PC-3 (cell line): ENCODE measurements at regions not wholly inside any gene's neighbourhood (a gene's known extent, or its start where the extent isn't known, plus 50 kb on each side); places are given as distances from the start of the nearest gene placed in this dataset.

ENCODE experiments used
- ATAC-seq: fragments of 200-7000 bp; cut with Tn5 transposase; 2 replicates; pipeline ENCODE4 v1.9.1; 2020; ENCODE audit warnings: mild to moderate bottlenecking, moderate library complexity
- BruUV-seq: library from RNA; stranded (reverse); fragments of 400-500 nt; replicated peaks from 2 replicates; lab custom pipeline; 2021; lab: Mats Ljungman, UMichigan
- CTCF ChIA-PET: fragments of 300-600 bp; sonication (Branson Sonifier 250); formaldehyde crosslinking; loops from one replicate; lab custom pipeline; 2022; ENCODE audit warnings: antibody characterized with exemption; lab: Charles Lee
- POLR2A ChIA-PET: fragments of 300-600 bp; sonication (Branson Sonifier 250); formaldehyde crosslinking; loops from one replicate; lab custom pipeline; 2022; ENCODE audit warnings: antibody characterized with exemption; ENCODE audit not compliant: unreplicated experiment; lab: Charles Lee
- DNase-seq: peaks from one replicate; pipeline ENCODE4 v3.0.0-alpha.2; 2015
- H2AFZ ChIP-seq: fragments of 300-600 bp; sonication (generic); 2 replicates; pipeline ENCODE4 v1.6.0; 2016; ENCODE audit warnings: antibody characterized with exemption, low read length
- H3F3A ChIP-seq: fragments of 300-600 bp; sonication (generic); one replicate; pipeline ENCODE4 v1.6.0; 2017; ENCODE audit warnings: antibody characterized with exemption, low read length, control low read depth, mild to moderate bottlenecking; ENCODE audit not compliant: unreplicated experiment
- H3K27ac ChIP-seq: fragments of 300-600 bp; sonication (generic); 2 replicates; pipeline ENCODE4 v1.5.1; 2016; ENCODE audit warnings: mild to moderate bottlenecking, low read length
- H3K27me3 ChIP-seq: fragments of 300-600 bp; sonication (generic); 2 replicates; pipeline ENCODE4 v1.6.1; 2016; ENCODE audit warnings: low read length, mixed read lengths
- H3K36me3 ChIP-seq: fragments of 300-600 bp; sonication (generic); 2 replicates; pipeline ENCODE4 v1.6.1; 2016; ENCODE audit warnings: low read depth, mixed run types, low read length, mixed read lengths
- H3K4me1 ChIP-seq: fragments of 300-600 bp; sonication (generic); 2 replicates; pipeline ENCODE4 v1.5.1; 2016; ENCODE audit warnings: low read length; ENCODE audit not compliant: insufficient read depth
- H3K4me2 ChIP-seq: fragments of 300-600 bp; sonication (generic); 2 replicates; pipeline ENCODE4 v1.6.0; 2016; ENCODE audit warnings: low read length
- H3K4me3 ChIP-seq: fragments of 300-600 bp; sonication (generic); 2 replicates; pipeline ENCODE4 v1.5.1; 2016; ENCODE audit warnings: mild to moderate bottlenecking, low read length, mixed read lengths
- H3K79me2 ChIP-seq: fragments of 300-600 bp; sonication (generic); 2 replicates; pipeline ENCODE4 v1.6.1; 2017; ENCODE audit warnings: low read length, mixed read lengths
- H3K9ac ChIP-seq: fragments of 300-600 bp; sonication (generic); 2 replicates; pipeline ENCODE4 v1.6.0; 2016; ENCODE audit warnings: mild to moderate bottlenecking, low read length
- H3K9me2 ChIP-seq: fragments of 300-600 bp; sonication (generic); replicated peaks from 2 replicates; pipeline ENCODE4 v1.6.1; 2016; ENCODE audit warnings: mixed run types, low read length, mixed read lengths
- H3K9me3 ChIP-seq: fragments of 300-600 bp; sonication (generic); 2 replicates; pipeline ENCODE4 v1.6.1; 2016; ENCODE audit warnings: low read length, mixed read lengths
- H4K20me1 ChIP-seq: fragments of 300-600 bp; sonication (generic); 2 replicates; pipeline ENCODE4 v1.6.1; 2016; ENCODE audit warnings: low read length, mixed read lengths
- CTCF ChIP-seq: fragments of 300-600 bp; sonication (generic); conservative IDR thresholded peaks from 2 replicates; pipeline ENCODE4 v1.5.1; 2017; ENCODE audit warnings: antibody characterized with exemption, low read depth, mild to moderate bottlenecking, low read length
- EZH2 ChIP-seq: fragments of 300-600 bp; sonication (generic); IDR thresholded peaks from one replicate; pipeline ENCODE4 v1.6.1; 2017; ENCODE audit warnings: antibody characterized with exemption, mild to moderate bottlenecking, low read length; ENCODE audit not compliant: unreplicated experiment
- EZH2phosphoT487 ChIP-seq: fragments of 300-600 bp; sonication (generic); IDR thresholded peaks from 2 replicates; pipeline ENCODE4 v1.6.1; 2018; ENCODE audit warnings: mild to moderate bottlenecking, antibody characterized with exemption, low read length, borderline replicate concordance
- intact Hi-C: fragments of 100-400 bp; cut with micrococcal nuclease; formaldehyde crosslinking; loops from 2 replicates; pipeline ENCODE4 v1.9.0; 2023

GRCh38 chr1:191993549-191993948 is 164.7 kb upstream of the RGS18 start:
- POLR2A ChIA-PET = no interaction called here
- H3K9me3 ChIP-seq = no peaks in the 10 kb centered on the region
- no peaks in the 10 kb centered on the region for H3K27me3 ChIP-seq
- H3K79me2 ChIP-seq = no peaks in the 10 kb centered on the region
- H3K4me3 ChIP-seq = no peak overlapping the region
- H3K9me2 ChIP-seq = no peaks in the 10 kb centered on the region
- intact Hi-C loops = loop anchor here (1.0 kb wide), 2 partner anchors 318 to 450 kb away; no protein-coding TSS in a partner anchor
- no peak overlapping the region for H3K4me2 ChIP-seq
- DNase-seq = peak; percentile 36
- H3K27ac ChIP-seq = no peak overlapping the region
- no peaks in the 10 kb centered on the region for H4K20me1 ChIP-seq
- no peaks in the 10 kb centered on the region for H3K36me3 ChIP-seq
- CTCF ChIA-PET = interaction anchor here (0.5 kb wide), 1 partner anchor 105 kb away, joined by 3 read pairs; no protein-coding TSS in a partner anchor
- H2AFZ ChIP-seq = no peak overlapping the region
- no TSS peak for BruUV-seq
- H3K9ac ChIP-seq = no peak overlapping the region
- H3F3A ChIP-seq = no peaks in the 10 kb centered on the region
- TF ChIP-seq EZH2phosphoT487 (no peak), CTCF (peak; percentile 50), EZH2 (no peak)
- no peaks in the 10 kb centered on the region for H3K4me1 ChIP-seq
- peak; percentile 59 for ATAC-seq

- Histone ChIP-seq H3K9ac (no peak overlapping the region), H3K9me3 (no peaks in the 10 kb centered on the region), H4K20me1 (no peaks in the 10 kb centered on the region), H3F3A (no peaks in the 10 kb centered on the region), H3K36me3 (no peaks in the 10 kb centered on the region), H3K4me1 (no peaks in the 10 kb centered on the region), H3K27me3 (no peaks in the 10 kb centered on the region), H2AFZ (no peak overlapping the region), H3K79me2 (no peaks in the 10 kb centered on the region), H3K4me3 (no peak overlapping the region), H3K27ac (no peak overlapping the region), H3K4me2 (no peak overlapping the region), H3K9me2 (no peaks in the 10 kb centered on the region)
- TF ChIP-seq EZH2phosphoT487 (no peak), EZH2 (no peak), CTCF (no peak)
- no TSS peak for BruUV-seq
- ChIA-PET CTCF (no interaction called here), POLR2A (no interaction called here)
- ATAC-seq (no peak), DNase-seq (no peak)
- intact Hi-C loops = no loop called here
Observed at GRCh38 chr1:192002063-192002462, 156.2 kb upstream of the RGS18 start.

- H2AFZ ChIP-seq = no peak overlapping the region
- BruUV-seq = no TSS peak
- POLR2A ChIA-PET = no interaction called here
Observed at GRCh38 chr1:192003295-192004077, 154.8 kb upstream of the RGS18 start.

More at GRCh38 chr1:192003295-192004077, 154.8 kb upstream of the RGS18 start:
- no peak for ATAC-seq
- Histone ChIP-seq H3K4me3 (no peak overlapping the region), H3K9me2 (no peaks in the 10 kb centered on the region), H4K20me1 (no peaks in the 10 kb centered on the region), H3K9me3 (no peaks in the 10 kb centered on the region), H3K36me3 (no peaks in the 10 kb centered on the region), H3K27ac (no peak overlapping the region), H3K27me3 (no peaks in the 10 kb centered on the region), H3K4me2 (no peak overlapping the region), H3K4me1 (no peaks in the 10 kb centered on the region), H3K9ac (no peak overlapping the region), H3K79me2 (no peaks in the 10 kb centered on the region), H3F3A (no peaks in the 10 kb centered on the region)
- TF ChIP-seq EZH2 (no peak), EZH2phosphoT487 (no peak), CTCF (no peak)
- CTCF ChIA-PET = no interaction called here
- no peak for DNase-seq
- intact Hi-C loops = no loop called here
